Fibroblast of skin of scalp (primary cell): ENCODE measurements at regions not wholly inside any gene's neighbourhood (a gene's known extent, or its start where the extent isn't known, plus 50 kb on each side); places are given as distances from the start of the nearest gene placed in this dataset.
A peak's percentile ranks its signal among the peaks of the same experiment; 100 is the strongest.

ENCODE experiments used
- DNase-seq: peaks from one replicate; pipeline ENCODE4 v3.0.0-alpha.2; 2013

GRCh38 chr5:20528471-20528870 is 540.5 kb upstream of the CDH18 start:
- DNase-seq, result no peak

DNA sequence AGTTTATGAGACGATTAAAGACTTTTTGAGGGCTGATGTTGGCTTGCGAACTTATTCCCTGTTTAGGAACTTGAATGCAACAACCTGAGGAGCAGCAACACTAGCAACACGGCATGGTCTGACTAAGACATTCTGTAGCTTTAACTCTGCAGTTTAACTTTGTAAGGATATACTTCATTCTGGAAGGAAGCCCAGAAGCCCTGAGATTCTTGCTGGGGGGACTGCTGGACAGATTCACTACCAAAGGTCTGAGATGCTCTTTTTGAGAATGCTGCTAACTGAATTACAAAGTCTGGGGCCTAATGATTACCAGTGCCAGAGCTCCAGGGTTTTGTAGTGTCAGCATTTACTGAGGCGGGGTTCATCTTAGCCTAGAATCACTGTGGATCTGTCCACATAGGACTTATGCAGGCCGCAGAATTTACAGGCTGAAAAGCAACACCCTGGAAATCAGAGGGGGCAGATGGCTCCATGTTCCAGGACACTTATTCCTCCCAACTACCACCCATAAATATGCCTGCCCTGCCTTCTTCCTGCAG is 537.1 kb upstream of the CDH18 start:
- DNase-seq, result peak; percentile 29

DNA sequence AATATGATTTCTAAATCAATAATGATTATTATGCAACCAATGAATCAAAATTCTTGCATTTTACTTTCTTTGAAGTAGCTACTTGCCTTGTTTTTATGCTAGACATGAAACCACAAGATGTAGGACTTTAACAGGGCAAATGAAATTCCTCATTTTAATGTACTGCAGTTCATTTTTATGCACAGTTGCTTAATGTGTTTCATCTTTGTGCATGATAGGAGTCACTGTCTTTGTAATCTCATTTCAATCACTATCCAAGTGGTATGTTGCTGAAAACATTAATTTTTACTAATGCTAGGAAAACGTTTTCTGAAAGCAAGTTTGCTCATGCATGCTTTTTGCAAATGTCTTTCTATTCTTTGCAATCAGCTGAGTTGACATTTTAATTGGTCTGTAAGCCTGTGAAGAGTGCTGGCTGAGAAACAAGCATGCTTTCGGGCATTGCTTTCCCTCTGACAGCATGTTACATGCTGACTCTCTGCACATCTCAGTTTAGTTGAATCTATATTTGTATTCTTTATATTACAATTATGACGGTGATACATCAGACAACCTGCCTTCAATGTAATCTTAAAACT is 535.0 kb upstream of the CDH18 start:
- no peak for DNase-seq

- DNase-seq, result no peak
These were observed 527.6 kb upstream of the CDH18 start for GRCh38 chr5:20515606-20516005.

GRCh38 chr5:20514145-20514544 is 526.1 kb upstream of the CDH18 start:
- DNase-seq, result no peak

DNA sequence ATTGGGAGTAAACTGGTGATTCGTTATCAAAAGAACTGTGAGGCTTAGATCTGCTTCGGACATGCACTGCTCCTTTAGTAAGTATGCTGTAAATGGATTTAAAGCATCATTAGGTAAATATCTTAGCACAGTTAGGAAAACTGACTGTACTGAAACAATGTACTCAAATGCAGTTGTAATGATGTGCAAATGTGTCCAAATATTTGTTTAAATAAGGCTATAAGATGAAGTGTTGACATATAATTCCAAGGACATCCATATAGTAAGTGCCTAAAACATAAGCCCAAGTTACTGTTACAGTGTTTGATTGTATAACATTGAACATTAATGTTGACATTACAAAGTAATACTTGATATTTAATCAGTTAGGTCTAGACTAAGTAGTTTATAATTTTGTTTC is 512.5 kb upstream of the CDH18 start:
- no peak for DNase-seq

DNA sequence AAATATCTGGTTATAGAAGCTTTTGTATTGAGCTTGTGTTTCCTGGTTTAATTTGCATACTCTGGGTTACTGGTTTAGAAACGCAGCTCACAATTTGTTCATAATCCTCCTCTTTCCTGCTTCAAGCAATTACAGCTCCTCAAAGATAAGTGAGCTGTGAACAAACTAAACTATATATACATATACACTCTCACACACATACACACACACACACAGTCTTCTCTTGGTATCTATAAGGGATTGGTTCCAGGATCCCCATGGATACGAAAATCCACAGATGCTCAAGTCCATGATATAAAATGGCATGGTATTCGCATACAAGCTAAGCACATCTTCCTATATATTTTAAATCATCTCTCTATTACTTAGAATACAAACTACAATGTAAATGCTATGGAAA is 510.9 kb upstream of the CDH18 start:
- DNase-seq, result no peak

GRCh38 chr5:20498102-20498501 is 510.1 kb upstream of the CDH18 start:
- no peak for DNase-seq

DNA sequence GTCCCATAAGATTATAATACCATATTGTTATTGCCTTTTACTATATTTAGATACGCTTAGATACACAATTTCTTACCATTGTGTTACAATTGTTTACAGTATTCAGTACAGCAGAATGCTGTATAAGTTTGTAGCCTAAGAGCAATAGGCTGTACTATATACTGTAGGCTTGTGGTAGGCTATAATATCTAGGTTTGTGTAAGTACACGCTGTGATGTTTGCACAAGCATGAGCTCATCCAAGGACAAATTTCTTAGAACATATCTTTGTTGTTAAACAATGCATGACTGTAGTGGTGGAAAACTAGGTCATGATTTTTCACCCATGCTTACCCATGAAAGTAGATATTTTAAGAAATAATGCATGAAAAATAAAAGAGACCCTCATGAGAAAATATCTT is 509.4 kb upstream of the CDH18 start:
- no peak for DNase-seq

GRCh38 chr5:20494706-20495105 is 506.7 kb upstream of the CDH18 start:
- DNase-seq, result no peak

- DNase-seq, result no peak
These were observed 498.8 kb upstream of the CDH18 start for GRCh38 chr5:20486826-20487225.

DNA sequence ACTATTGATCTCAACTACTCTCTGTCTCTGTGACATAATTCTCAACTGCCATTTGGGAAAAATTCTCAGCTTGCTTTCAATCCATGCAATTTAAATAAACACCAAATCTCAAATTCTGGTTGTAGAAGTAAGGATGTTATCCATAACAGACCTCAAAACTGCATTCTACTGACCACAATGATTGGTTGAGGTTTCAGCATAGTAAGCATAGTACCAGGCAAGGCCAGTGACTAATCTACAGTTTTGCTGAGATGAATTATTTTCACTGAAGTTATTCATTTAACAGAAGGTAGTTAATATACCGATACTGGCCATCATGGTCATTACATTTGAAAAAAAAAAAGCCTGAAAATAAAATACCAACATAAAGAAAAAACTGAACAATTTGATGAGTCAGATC is 488.0 kb upstream of the CDH18 start:
- DNase-seq, result no peak

- no peak for DNase-seq
These were observed 483.0 kb upstream of the CDH18 start for GRCh38 chr5:20470997-20471396.

GRCh38 chr5:20469792-20470191 is 481.8 kb upstream of the CDH18 start:
- DNase-seq, result no peak

DNA sequence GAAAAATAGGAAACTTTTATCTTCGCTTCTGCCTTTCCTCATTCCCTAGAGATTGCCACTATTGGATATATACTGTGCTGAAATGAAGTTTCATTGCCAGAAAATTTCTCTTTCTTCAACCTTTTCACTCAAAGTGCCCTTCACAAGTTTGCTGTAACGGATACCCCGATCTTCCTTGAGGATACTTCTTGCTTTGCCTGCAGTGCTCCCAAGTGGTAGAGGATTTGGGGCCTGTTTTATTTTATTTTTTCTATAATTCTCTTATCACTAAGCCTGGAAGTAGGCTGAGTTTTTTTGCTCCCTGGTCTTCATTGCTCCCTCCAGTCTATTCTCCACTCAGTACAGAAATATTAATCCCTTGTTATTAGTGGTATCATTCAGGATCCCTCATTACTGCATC is 481.4 kb upstream of the CDH18 start:
- no peak for DNase-seq

GRCh38 chr5:20466512-20466911 is 478.5 kb upstream of the CDH18 start:
- no peak for DNase-seq

GRCh38 chr5:20463206-20463605 is 475.2 kb upstream of the CDH18 start:
- no peak for DNase-seq

DNA sequence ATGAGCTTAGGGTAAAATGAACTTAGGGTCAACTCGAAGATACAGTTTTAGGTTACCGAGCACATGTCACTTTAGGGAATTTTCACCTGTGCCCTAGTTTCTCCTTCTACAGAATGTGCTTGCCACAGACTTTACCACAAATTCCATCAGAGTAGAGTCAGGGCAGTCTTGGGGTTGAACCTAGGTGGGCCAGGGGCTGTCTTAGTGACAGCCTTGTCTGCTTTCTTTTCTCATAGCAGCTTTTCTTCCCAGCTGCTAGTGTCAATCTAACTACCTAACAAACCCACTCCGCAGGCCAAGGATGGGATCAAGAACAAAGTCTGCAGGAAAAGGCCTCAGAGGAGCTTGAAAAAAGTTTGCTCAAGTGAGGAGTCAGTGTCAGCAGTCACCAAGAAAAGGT is 458.1 kb upstream of the CDH18 start:
- DNase-seq, result no peak

DNA sequence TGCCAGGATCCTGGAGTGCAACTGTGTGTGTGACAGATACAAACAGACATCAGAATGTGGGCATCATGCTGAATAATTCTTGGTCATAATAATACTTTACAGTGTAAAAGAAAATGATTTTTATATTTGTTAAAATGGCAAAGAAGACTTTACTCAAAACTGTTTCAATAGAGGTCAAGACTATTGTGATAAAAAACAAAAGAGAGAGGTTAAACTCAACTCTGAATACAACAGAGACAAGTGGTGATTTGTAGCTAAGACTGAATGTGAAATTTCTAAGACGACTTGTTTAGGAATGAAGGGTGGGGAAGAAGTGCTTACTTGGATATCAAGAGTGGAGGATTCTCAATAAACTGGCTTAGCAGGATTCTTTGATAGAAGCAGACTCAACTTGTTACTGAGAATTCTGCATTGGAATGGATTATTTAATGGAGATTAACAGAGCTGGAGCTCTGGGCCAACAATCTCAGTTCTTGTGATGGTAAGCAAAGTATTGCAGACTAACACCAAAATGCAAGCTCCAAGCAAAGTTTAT is 457.4 kb upstream of the CDH18 start:
- no peak for DNase-seq

DNA sequence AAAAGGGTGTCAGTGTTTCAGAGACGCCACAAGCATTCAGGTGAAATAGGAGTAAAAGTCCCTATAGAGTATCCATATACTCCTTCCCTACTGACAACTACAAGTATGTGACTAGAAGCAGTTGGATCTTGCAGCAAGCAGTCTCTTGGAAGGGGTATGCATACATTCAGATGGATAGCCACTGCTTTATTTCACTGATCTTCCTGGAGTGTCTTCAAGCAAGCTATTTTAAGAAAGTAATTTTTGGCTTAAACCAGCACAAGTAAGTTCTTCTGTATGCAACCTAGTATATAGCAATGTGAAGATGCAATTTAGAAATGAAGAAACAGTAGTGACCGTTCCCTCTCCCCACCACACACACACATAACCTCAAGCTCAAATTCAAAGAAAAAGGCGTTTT is 446.8 kb upstream of the CDH18 start:
- no peak for DNase-seq

DNA sequence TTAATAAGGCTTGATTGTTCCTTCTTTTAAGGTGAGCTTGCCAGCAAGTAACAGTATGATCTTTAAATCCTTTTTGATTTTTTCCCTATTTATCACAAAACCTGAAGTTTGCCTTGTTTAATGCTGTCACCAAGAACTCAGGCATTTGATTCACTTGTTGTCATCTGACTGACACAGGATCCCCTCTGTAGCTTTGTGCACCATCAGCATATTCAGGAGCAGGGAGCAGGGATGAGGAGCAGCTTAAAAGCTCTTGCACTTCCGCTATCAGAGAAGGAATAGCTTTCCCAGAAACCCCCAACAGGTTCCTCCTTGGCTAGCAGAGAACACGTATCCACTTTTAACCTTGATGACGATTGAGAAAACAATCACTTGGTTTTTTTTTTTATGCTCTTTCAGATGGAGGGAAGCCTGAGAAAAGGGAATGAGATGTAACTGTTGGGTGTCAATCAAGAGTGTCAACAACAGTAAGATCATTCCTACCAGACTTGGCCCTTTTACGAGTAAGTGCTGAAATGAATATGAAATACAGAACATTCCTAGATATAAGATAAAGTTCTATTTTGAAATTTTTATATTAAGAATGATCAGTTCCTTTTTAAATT is 433.1 kb upstream of the CDH18 start:
- DNase-seq, result no peak
